Left lobe of liver (tissue), 2 donors: ENCODE measurements at regions not wholly inside any gene's neighbourhood (a gene's known extent, or its start where the extent isn't known, plus 50 kb on each side); places are given as distances from the start of the nearest gene placed in this dataset.

Experiments used
- ATAC-seq: fragments of 200-7000 bp; cut with Tn5 transposase; one replicate; pipeline ENCODE4 v1.9.1; 2020; ENCODE audit warnings: mild to moderate bottlenecking, moderate library complexity
- DNase-seq: peaks from one replicate; pipeline ENCODE4 v3.0.0-alpha.2; 2020; ENCODE audit warnings: low spot score
- donor health status: DM: no; HTN: no; CAD: no; lungs with moderate emphysema.
- donor health status: DM: no; HTN: yes; CAD: no.

DNA sequence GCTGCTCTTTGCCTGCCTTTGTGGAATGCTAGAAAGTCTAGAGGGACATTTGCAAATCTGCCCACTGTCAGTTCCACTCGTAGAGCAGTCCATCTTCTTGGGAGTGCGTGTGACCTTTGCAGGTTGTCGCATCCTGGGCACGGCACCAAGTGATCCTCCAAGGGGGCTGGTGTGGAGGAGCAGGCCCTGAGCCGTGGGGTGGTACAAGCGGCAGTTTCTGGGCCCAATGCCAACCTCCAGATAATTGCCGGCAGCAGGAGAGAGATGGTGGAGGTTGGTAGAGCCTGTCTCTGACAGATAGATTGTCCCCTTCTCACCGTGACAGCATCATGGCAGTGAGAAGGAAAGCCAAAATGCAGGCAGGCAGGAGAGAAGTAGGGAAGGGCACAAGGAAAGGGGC is 150.7 kb upstream of the SLC14A2 start:
- ATAC-seq (no peak), DNase-seq (no peak)

DNA sequence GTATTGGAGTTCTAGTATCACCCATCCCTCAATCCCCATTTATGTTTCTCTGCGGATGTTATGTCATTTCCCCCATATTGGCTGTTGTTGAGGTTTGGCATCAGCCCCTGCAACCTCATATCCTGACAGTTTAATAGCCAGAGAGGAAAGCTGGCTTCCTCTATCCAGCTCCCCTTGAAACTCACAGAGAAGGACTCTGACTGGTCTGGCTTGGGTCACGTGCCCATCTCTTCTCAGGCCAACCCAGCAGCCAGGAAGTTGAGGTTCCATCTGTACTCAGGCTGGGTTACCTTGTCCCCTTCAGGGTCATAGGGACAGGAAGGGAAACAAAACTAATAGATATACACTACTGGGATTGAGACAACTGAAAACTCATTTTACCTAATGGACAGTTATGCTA is 148.0 kb upstream of the SLC14A2 start:
- ATAC-seq (no peak), DNase-seq (no peak)

DNA sequence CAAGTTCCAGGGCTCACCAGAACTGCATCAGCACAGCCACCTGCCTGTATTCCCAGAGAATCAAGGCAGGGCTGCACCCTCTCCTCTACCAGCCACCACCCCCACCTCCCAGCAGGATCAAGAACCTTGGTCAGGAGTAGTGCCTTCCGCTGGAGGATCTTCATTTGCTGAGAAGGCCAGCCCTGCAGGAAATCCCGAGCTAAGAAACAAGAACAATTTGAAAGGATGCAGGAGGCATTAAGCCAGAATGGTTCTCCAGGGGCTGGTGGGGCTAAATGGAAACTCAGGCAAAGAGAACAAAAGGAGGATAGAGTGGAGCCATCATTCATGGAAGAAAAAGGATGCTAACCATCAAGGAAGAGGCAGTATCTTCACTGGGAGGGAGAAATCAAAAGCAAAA is 147.3 kb upstream of the SLC14A2 start:
- DNase-seq (no peak), ATAC-seq (no peak)

DNA sequence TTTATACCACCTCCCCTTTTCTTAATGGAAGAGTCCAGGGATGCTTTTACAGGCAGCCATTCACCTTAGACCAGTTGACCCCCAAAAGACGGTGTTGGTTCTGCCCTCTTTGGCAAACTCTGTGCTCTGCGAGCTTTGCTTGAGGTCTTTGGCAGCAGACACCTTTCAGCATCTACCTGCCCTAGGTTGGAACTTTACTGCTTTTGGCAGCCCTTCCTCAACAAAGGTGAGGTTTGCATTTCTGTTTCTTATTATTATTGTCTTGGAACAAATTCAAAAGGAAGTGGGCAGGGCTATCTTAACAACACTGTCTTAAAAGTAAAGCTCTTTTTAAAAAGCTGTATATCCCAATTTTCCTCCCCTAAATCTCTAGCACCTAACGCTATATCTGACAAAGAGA is 136.4 kb upstream of the SLC14A2 start:
- DNase-seq (no peak), ATAC-seq (no peak)

DNA sequence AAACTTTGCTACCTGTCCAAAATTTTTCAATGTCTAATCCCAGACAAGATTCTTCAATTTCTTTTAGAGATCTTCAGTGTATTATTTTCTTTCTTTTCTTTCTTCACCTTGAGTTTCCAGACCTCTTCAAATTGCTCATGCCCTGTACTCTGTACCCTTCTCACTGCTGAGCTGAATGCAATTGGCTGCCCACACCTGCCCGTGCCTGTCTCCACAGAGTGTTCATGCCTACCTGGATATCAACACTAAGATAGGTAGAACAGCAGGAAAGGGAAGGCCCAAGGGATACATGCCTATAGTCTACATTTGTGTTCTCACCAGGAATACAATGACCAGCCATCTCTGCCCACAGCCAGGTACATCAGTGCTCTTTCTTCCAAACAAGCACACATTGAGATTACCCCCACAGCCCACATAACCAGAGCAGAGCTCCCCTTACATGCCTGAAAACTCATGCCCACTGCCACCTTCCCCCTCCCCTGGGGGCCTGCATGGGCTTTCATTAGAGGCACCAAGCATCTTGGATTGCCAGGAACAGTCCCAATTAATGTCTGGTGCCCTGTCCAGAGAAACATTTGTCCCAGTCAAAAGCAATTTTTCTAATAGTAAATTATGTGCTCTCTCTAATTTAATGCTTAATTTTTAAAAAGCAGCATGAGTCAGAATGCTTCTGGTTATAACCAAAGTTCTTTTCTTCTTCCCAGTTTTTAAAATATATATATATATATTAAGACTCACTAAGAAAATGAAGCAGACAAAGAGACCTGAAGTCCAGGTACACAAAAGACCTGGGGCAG is 134.9 kb upstream of the SLC14A2 start:
- ATAC-seq (no peak), DNase-seq (no peak)

DNA sequence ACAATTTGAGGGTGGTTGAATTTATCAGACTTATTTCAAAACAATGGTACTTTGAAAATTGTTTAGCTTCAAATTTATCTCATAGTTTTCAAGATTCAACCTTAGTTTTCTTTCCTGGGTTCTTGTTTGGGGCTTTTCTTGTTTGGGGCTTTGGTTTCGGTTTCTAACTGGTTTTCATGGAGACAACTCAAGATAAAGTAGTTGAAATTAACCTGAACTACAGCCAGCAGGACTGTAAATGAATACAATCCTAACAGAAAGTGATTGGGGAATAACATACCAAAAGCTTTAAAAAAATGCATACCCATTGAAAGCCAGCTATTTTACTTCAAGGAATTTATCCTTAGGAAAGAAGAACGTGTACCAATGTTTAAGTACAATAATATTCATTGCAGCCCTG is 133.5 kb upstream of the SLC14A2 start:
- DNase-seq (no peak), ATAC-seq (no peak)

DNA sequence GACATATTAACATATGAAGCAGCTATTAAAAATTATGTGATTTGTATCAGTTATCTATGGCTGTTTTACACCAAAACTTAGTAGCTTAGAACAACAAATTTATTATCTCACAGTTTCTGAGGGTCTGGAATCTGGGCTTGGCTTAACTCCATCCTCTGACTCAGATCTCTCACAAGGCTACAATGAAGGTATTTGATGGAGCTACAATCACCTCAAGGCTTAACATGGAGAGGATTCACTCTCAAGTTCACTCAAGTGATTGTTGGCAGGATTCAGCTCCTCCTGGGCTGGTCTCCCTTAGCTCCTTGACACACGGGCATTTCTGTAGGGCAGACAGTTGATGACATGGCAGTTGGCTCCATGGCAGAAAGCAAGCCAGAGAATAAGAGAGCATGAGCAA is 133.0 kb upstream of the SLC14A2 start:
- no peak for ATAC-seq
- no peak for DNase-seq

DNA sequence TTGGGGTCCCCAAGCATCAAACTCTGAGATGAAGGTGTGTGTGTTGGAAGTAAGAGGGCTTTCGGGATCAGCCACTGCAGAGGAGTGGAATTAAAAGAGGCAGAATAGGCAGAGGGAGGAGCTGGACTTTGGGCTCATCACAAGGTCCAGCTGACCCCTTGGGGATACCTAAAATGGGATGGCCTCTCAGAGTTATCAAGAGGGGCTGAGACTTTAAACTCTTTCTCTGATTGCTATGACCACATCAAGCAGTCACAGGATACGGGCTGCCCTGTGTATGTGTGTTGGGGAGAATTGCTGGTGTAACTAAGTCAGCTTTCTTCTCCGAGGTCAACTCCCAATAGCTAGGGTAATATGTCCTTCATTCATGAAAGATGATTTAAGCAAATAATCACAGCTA is 127.7 kb upstream of the SLC14A2 start:
- DNase-seq (no peak), ATAC-seq (no peak)

DNA sequence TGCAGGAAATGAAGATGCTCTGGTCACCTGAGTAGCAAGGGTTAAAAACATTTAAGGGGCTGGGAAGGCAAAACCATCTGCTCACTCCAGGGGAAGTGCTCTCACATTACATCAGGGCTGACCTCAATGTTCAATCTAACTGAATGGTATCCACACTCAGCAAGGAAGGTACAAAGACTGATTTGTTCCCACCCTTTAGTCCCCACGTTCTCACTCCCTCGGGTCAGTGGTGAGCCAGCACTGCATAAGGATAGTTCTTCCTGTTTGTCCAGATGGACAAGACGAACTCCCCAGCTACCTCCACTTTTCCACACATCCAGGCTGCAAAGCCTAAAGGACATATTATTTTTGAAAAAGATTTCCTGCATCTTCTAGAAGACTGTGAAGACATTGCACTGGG is 126.6 kb upstream of the SLC14A2 start:
- no peak for DNase-seq
- no peak for ATAC-seq

DNA sequence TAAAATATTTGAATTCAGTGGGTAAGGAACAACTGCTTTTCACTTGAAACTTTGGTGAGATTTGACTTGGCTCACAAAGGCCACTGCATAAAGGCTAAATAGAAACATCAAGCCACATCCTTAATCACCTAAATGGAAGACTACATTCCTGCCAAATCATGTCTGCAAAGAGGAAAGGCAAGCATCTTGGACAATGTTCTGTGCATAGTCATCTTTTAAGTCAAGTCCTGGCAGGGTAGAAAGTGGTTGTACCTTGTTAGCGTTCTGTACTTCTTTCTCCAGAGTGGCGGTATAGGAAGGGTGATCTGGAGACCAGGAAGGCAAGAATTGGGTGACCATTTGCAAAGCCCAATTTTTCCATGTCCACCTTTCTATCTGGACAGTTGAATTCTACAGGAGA is 121.4 kb upstream of the SLC14A2 start:
- no peak for ATAC-seq
- DNase-seq = no peak

DNA sequence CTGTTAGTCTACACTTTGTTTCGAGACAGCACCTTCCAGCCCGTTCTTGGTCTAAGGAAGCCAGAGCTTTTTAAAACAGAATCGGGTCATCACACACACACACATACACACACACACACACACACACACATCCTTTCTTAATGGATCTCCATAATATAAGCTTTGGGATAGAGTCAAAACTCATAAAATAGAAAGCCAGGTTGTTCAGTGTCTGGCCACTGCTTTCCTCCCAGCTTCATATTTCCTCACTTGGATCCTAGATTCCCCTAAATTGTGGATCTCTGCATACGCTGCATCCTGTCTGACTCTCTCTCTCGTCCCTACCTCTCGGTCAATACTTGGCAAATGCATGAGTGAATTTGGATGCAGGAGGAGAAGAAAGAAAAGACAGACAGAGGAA is 120.5 kb upstream of the SLC14A2 start:
- ATAC-seq (no peak), DNase-seq (no peak)

DNA sequence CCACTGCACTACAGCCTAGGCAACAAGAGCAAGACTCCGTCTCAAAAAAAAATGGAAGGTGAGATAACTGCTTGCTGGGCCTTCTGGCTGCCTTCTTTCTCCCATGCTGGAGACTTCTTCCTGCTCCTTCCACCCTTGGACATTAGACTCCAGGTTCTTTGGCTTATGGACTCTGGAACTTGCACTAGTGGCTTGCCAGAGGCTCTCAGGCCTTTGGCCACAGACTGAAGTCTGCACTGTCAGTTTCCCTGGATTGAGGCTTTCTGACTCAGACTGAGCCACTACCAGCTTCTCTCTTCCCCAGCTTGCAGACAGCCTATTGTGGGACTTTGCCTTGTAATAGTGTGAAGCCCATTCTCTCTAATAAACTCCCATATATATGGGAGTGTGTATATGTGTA is 118.5 kb upstream of the SLC14A2 start:
- DNase-seq = no peak
- no peak for ATAC-seq

DNA sequence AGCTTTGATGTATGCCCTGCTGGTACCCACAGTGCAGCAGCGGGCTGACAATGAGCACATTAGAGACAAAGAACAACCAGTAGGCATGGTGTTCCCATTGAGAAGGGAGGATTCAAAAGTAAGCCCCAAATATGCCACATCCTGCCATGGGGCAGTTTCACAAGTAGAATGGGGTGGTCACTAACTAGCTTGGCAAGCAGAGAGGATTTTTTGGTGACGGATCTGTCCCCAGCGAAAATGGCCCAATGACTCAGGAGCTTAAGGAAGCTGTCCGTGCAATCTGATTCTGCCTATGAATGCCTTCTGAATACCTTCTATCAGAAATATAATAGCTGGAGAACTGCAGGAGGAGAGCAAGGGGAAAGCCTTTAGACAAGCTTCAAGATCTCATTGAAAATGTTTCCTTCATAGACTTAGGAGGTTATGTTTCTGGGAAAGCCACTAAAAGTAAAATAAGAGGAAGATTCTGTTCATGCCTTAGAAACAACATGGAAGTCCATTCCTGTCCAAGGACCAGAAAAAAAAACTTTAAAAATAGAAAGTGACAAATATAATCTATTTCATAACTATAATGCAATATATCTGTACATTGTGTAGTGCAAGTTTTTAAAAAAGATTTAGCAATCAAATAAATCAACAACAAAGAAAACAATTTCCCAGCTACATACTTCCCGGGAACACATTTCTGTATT is 117.5 kb upstream of the SLC14A2 start:
- no peak for DNase-seq
- no peak for ATAC-seq

DNA sequence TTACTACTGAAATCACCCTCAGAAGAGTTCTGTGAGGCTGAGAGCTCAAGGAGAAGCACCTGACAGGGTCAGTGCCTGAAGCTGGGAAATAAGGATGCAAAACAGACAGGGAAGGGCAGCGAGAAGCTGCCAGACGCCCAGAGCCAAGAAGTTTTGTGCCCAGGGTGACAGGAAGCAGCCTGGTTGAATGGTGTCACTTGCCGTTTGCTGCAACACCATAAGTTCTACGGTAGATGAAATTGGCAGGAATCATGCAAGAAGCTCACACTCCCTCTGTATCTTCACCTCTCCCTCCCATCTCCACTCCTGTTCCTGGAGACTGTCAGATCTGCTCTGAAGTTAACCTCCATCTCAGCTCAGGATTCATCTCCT is 117.0 kb upstream of the SLC14A2 start:
- no peak for ATAC-seq
- DNase-seq = no peak

DNA sequence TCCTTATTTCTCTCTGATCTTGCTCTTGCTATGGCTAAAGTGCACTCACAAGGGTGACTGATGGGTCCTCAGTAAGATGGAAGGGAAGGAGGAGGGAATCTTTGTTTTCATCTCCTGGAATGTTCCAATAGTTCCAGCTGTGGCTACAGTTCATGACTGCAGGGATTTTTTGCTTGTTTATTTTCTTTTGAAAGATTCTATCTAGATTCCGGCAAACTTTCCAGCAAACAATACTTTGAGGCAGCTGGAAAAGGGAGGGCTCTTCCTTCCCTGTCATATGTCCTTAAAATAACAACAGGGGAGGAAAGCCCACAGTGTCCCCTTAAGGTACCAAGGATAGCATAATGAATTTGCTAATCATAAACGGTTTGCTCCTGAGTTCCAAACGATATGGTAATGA is 111.3 kb upstream of the SLC14A2 start:
- DNase-seq (no peak), ATAC-seq (no peak)

DNA sequence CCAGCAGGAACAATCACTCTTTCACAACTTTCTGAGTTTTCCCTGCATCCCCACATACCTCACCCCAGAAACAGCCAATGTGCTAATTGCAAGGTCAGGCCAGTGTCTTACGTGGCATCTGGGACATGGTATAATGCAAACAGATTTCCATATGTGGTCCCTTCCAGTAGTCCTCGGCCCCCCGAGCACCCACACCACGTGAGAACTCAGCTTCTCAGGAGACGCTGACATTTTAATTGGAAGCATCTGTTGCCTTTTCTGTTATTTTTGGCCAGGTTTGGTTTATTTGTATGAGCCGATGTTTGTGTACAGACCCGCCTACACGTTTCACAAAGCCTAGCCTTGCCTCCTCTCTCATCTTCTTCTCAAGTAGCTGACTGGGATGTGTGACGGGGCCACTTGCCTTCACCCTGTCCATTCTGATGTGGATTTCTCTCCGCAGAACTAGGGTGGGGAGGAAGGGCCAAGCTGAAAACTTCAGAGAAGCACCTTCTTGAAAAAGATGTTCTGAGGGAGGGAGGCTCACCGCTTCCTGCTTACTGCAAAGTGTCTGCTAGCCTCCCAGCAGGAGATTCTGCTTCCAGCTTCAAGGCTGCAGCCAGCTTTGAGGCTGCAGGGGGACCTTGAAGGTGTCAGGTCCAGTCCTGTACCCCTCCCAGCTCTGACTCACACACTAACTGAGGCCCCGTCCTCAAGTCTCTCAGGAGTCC is 109.6 kb upstream of the SLC14A2 start:
- ATAC-seq (no peak), DNase-seq (no peak)

DNA sequence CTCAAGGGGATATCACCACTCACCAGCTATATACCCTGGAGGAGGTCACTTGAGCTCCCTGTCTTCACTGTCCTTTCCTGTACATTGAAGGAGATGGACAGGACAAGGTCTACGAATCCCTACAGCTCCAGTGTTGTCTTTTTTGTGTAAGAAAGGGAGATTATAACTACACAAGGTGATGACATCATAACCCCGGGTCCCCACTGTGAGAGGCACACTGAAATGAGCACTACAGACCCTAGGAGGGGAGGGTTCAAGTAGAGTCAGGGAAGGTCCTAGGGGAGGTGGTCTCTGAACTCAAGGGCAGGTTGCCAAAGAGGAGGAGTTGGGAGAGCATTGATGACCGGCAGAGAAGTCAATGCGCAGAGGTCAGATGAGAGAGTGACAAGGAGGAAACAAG is 108.3 kb upstream of the SLC14A2 start:
- ATAC-seq (no peak), DNase-seq (no peak)

DNA sequence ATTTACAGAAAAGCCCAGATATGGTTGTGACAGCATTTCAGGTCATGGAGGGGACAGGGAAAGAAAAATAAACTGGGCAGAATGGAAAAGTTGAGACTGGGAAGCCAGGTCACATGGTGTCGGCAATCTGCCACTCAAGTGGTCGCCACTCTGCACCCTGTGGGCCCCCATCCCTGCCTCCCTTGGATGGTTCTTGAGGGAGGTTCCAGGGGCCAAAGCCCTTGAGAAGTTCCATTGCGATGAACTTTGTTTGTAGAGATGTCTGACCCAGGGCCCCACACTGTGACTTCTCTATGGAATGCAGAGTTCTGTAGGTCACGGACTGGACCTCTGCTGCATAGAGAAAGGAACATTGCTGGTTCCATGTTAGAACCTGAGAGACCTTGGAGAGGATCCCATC is 105.7 kb upstream of the SLC14A2 start:
- DNase-seq (no peak), ATAC-seq (no peak)

DNA sequence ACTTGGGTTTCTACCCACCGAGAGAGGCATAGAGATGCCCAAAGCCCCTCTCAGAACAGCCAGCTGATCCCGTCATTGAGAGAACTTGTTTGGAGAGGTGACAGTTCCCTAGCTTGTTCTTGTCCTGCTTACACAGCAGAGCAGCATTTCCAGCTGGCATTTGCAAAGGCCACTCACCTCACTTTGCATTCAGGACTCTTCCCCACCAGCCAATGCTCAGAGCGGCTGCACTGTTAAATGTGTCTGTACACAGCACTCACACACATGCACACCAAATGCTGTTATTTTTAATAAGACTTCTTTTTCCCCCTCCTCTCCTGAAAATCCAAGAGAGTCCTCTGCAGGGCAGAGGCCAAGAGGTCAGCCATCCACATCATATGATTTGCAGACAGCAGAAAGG is 104.6 kb upstream of the SLC14A2 start:
- no peak for ATAC-seq
- no peak for DNase-seq

DNA sequence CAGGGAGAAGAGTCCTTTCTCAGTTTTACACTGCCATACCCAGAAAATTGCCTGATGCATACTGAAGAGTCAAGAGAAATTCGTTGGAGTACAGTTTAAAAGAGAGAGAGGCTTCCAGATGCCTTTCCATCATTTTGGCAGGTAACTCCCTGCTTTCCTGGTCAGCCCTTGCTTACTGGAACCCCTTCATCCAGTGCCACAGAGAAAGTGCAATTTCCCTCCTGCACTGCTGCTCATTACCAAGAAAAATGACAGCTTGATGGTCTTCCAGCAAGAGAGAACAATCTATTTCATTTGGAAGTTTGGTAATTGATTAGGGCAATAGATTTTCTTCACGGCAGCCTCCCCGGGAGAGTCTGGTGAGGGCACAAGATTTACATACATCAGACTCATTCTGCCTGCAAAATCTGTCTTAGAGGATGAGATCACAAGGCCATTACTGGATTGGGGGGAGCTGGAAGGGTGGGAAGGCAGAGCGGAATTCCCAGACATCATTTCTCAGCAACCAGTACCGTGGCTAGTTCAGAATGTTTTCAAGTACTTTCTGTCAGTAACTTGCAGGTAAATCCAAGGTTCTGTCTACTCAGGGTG is 102.8 kb upstream of the SLC14A2 start:
- no peak for ATAC-seq
- no peak for DNase-seq

DNA sequence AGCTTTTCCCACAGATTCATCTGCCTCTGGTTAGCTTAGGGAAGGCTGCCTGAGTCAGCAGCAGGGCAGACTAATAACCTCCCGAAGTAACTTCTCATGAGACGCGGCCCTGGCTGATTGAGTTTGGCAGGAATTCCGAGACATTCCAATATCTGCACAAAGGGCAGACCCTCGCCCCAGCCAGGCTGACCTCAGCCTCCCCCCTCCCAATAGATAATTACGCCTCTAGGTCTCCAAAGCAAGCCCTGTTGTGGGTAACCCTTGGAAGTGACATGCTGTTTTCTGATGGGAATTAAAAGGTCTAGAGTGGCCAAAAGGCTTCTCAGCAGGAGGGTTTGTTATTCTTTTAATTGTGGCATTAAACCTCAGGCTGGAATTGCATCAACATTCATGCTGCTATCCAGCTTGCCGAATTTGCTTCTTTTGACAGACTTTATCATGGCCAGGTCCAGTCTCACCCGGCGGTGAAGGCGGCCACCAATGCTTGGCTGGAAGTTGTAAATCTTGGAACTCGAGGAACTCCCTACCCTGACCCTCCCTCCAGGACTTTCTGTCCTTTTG is 98.0 kb upstream of the SLC14A2 start:
- ATAC-seq = no peak

More for the DNA sequence above, 98.0 kb upstream of the SLC14A2 start:
- DNase-seq = no peak
